Subcutaneous abdominal adipose tissue (tissue), 5 donors: ENCODE measurements at regions not wholly inside any gene's neighbourhood (a gene's known extent, or its start where the extent isn't known, plus 50 kb on each side); places are given as distances from the start of the nearest gene placed in this dataset.

Experiments
- H3K27ac ChIP-seq: one replicate; pipeline ENCODE4 v1.7.0; 2013; ENCODE audit warnings: low read depth, mild to moderate bottlenecking, inconsistent platforms, low read length, moderate library complexity
- H3K27me3 ChIP-seq, 5 donors: one replicate each; pipeline ENCODE4 v1.7.0; 2013; ENCODE audit warnings: low read length in 5 of 5, inconsistent platforms in 1 of 5; ENCODE audit not compliant: control insufficient read depth in 5 of 5, insufficient read depth in 4 of 5
- H3K36me3 ChIP-seq, 5 donors: one replicate each; pipeline ENCODE4 v1.7.0; 2013; ENCODE audit warnings: low read length in 5 of 5; ENCODE audit not compliant: control insufficient read depth in 5 of 5, insufficient read depth in 5 of 5
- H3K4me1 ChIP-seq, 5 donors: one replicate each; pipeline ENCODE4 v1.7.0; 2013; ENCODE audit warnings: low read length in 5 of 5, mild to moderate bottlenecking in 3 of 5, moderate library complexity in 1 of 5; ENCODE audit not compliant: control insufficient read depth in 5 of 5, insufficient read depth in 5 of 5
- H3K4me3 ChIP-seq, 5 donors: one replicate each; pipeline ENCODE4 v1.7.0; 2013; ENCODE audit warnings: low read length in 5 of 5, low read depth in 1 of 5
- H3K9ac ChIP-seq, 5 donors: one replicate each; pipeline ENCODE4 v1.7.0; 2013; ENCODE audit warnings: low read length in 5 of 5, mild to moderate bottlenecking in 4 of 5, moderate library complexity in 3 of 5
- H3K9me3 ChIP-seq, 5 donors: one replicate each; pipeline ENCODE4 v1.7.0; 2013; ENCODE audit warnings: low read length in 5 of 5; ENCODE audit not compliant: control insufficient read depth in 5 of 5
- donor health status: healthy.
- donor health status: healthy.
- donor health status: healthy.
- donor health status: healthy.
- donor health status: healthy.

DNA sequence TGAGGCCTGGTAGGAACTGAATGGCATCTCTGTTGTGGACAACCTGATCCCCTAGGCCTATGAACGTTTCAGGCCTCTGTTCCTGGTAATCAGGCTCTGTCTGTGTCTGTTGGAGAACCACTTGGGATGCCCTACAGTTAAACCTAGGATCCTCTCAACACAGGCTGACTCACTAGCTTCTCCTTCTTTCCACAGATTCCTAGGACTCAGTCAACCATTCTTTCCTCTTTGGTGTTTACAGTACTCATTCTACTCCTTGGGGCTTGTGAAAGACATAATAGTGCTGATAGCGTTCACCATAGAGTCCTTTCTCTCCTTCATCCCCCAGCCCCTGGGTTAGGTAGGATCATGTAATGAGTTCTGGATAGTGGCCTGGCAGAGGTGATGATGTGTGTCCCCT lies 544.3 kb downstream of the METTL4 start:
- no peak overlapping the region for H3K4me3 ChIP-seq
- no peaks in the 10 kb centered on the region for H3K4me1 ChIP-seq
- H3K36me3 ChIP-seq = no peaks in the 10 kb centered on the region
- H3K27me3 ChIP-seq = no peaks in the 10 kb centered on the region
- H3K9ac ChIP-seq = no peak overlapping the region
- H3K27ac ChIP-seq = no peak overlapping the region
- H3K9me3 ChIP-seq = no peaks in the 10 kb centered on the region

DNA sequence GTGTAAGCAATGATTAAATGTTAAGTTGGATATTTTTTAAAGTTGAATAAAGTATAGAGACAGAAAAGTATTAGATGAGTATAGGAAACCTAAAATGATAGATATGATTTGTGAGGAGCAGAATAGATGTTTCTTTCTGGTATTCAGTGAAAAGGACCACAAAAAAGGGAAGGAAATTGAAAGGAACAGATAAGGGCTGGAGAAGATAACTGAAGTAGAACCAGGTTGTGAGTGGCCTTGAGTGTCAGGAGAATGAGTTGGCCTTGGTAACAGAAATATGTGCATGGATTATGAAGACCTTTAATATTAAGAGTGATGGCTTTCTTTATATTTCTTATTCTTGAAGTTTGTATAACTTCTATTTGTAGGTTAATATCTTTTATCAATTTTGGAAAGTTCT lies 543.5 kb downstream of the METTL4 start:
- no peaks in the 10 kb centered on the region for H3K4me1 ChIP-seq
- no peak overlapping the region for H3K4me3 ChIP-seq
- no peaks in the 10 kb centered on the region for H3K27me3 ChIP-seq
- no peaks in the 10 kb centered on the region for H3K9me3 ChIP-seq
- H3K9ac ChIP-seq = no peak overlapping the region
- no peaks in the 10 kb centered on the region for H3K36me3 ChIP-seq
- H3K27ac ChIP-seq = no peak overlapping the region

DNA sequence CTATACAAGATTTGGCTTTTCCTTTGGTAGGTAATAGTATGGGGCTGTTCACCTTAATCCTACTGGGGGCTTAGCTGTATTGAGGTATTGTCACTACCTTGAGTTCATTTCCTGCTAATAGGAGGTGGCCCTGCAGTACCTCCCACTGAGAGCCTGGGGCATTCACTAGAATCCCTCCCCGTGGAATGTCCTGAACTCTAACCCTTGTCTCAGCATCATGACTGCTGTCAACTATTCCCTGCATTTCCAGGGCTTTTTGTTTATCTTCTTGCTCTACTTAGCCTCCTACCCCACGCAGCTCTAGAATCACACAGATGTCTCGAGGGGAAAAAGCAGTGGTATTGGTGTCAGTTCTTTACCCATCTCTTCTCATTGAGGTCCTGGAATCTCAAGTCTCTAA lies 542.3 kb downstream of the METTL4 start:
- Histone ChIP-seq H3K36me3 (no peaks in the 10 kb centered on the region), H3K27ac (no peak overlapping the region), H3K9me3 (no peaks in the 10 kb centered on the region), H3K9ac (no peak overlapping the region), H3K4me3 (no peak overlapping the region), H3K4me1 (no peaks in the 10 kb centered on the region), H3K27me3 (no peaks in the 10 kb centered on the region)

DNA sequence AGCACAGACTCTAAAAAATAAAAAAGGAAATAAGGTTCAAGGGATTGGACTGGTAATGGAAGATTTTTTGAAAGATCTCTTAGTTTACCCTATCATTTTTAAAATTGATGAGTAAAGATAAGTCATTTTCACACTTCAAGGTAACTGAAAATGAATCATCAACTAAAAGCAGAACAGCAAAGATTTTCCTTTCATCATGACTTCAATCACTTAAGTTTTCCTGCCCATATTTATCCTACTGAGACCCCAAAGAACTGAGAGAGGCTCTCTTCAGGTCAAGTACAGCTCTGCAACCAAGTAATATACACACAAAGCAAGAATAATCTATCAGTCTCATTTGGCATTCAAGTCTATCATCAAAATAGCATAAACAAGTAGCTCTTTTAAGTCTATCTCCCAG lies 540.7 kb downstream of the METTL4 start:
- H3K4me1 ChIP-seq = no peaks in the 10 kb centered on the region
- no peaks in the 10 kb centered on the region for H3K9me3 ChIP-seq
- no peak overlapping the region for H3K4me3 ChIP-seq
- H3K27me3 ChIP-seq = no peaks in the 10 kb centered on the region
- no peak overlapping the region for H3K9ac ChIP-seq
- no peak overlapping the region for H3K27ac ChIP-seq
- H3K36me3 ChIP-seq = no peaks in the 10 kb centered on the region

DNA sequence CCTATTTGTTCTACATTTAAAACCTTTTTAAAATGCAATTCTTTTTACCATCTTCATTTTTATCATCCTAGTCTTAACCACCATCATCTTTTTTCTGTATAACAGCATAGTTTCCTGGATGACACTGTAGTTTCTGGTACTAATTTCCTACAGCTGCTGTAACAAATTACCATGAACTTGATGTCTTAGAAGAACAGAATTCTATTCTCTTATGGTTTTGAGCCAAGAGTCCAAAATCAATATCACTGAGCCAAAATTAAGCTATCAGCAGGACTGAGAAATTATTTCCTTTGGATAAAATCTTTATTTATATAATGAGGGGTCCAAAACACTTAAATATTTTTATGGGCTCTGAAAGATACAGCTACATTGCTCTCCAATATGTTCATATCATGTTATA lies 539.3 kb downstream of the METTL4 start:
- H3K9me3 ChIP-seq = no peaks in the 10 kb centered on the region
- no peak overlapping the region for H3K9ac ChIP-seq
- no peaks in the 10 kb centered on the region for H3K27me3 ChIP-seq
- H3K4me1 ChIP-seq = no peaks in the 10 kb centered on the region
- no peak overlapping the region for H3K4me3 ChIP-seq
- no peak overlapping the region for H3K27ac ChIP-seq
- no peaks in the 10 kb centered on the region for H3K36me3 ChIP-seq

DNA sequence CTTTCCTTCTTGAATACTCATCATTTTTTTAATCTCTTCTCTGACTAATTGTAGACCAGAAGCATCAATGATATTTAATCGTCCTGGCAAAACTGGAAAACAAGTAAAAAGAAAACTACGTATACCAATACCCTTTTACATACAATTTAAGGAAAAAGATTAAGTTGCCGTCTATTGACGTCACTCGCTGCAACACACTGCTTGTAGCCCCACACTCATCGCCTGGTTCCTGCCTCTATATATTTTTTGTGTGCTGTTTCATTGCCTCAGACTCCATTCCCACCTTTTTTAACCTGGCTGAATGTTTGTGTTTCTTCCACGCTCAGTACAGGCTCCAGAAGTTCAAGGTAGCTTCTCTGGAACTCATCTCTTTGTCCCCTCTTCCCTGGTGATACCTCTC lies 536.2 kb downstream of the METTL4 start:
- Histone ChIP-seq H3K27me3 (no peaks in the 10 kb centered on the region), H3K36me3 (no peaks in the 10 kb centered on the region), H3K27ac (no peak overlapping the region), H3K4me3 (no peak overlapping the region), H3K9me3 (peaks cover 0 to 4% (median 0%) of the 10 kb centered on the region in 5 donors), H3K4me1 (no peaks in the 10 kb centered on the region), H3K9ac (no peak overlapping the region)

DNA sequence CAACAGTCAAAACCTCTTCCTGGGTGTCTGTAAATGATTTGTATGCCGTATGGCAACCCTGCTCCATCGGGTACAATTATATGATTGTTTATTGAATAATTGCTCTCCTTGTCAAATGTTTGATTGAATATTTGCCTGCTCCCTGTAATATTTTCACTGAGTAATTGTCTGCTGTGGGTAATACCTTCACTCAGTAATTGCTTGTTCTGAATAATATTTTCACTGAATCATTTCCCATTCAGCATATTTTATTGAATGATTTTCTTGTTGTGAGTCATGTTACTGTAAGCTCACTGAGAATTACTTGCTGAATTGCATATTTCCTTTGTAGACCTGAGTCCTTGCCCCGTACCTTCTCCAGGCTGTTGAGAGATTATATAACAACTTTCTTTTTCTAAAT lies 535.2 kb downstream of the METTL4 start:
- H3K4me1 ChIP-seq = no peaks in the 10 kb centered on the region
- no peak overlapping the region for H3K27ac ChIP-seq
- H3K27me3 ChIP-seq = no peaks in the 10 kb centered on the region
- H3K4me3 ChIP-seq = no peak overlapping the region
- peaks cover 0 to 6% (median 0%) of the 10 kb centered on the region in 5 donors for H3K9me3 ChIP-seq
- no peak overlapping the region for H3K9ac ChIP-seq
- H3K36me3 ChIP-seq = no peaks in the 10 kb centered on the region

DNA sequence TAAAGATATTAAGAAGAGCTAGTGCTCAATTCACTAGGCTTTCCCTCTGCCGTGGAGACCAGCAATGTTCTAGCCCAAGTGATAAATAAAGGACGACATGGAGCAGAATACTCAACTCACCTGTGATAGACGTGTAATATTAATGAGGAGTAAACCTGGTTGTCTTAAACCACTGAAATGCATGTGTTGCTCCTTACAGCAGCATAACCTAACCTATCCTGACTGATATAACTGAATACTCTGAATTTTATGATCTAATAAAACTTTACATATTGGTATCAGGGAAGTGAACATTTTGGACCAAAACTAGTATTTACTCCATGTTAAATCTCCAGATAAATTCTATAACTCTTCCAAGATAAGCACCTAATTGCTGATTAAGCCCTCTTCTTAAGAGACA lies 531.0 kb downstream of the METTL4 start:
- Histone ChIP-seq H3K27me3 (no peaks in the 10 kb centered on the region), H3K9ac (no peak overlapping the region), H3K4me1 (peaks cover 0 to 3% (median 0%) of the 10 kb centered on the region in 5 donors), H3K9me3 (peaks cover 0 to 6% (median 3%) of the 10 kb centered on the region in 5 donors), H3K27ac (no peak overlapping the region), H3K4me3 (no peak overlapping the region), H3K36me3 (no peaks in the 10 kb centered on the region)

DNA sequence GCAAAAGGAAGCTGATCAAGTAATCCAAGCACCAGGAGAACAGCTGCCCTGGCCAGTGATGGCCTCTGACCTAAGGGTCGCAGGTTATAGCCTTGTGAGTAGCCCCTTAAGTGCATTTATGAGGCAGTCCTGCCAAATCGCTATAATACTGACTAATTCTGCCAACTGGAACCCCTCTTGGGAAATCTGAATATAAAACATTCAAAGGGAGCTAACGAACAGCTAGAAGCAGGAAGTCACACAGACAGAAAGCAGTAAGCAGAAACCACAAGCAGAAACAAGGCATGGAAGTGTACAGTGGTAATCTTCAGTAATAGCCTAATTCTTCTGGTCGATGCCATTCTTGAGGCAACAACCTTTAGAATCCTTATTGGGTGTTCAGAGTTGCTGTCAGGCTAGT lies 521.3 kb downstream of the METTL4 start:
- no peak overlapping the region for H3K4me3 ChIP-seq
- H3K27me3 ChIP-seq = no peaks in the 10 kb centered on the region
- peaks cover 0 to 11% (median 5%) of the 10 kb centered on the region in 5 donors for H3K9me3 ChIP-seq
- no peaks in the 10 kb centered on the region for H3K36me3 ChIP-seq
- no peak overlapping the region for H3K27ac ChIP-seq
- H3K4me1 ChIP-seq = no peaks in the 10 kb centered on the region
- no peak overlapping the region for H3K9ac ChIP-seq

DNA sequence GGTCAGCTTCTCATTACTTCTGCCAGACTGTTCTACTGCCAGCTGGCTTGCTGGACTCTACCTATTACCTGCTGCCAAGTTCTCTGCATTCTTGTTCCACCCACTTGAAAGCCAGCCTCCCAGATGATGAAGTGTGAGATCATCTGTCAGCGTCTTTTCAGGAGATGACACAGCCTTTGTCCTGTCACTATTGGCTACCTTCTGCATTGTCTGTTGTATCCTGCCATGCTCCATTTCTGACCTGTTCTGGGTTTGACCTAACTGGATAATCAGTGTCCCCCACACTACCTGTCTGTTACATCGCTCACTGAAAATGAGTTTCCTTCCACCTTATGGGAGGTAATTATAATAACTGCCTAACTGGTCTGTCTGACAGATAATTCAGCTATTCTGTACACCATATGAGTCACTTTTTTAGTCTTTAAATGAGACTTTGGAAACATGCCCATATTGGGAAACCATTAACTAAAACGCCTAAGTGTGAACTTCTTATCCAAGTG lies 520.6 kb downstream of the METTL4 start:
- Histone ChIP-seq H3K4me3 (no peak overlapping the region), H3K27ac (no peak overlapping the region), H3K36me3 (no peaks in the 10 kb centered on the region), H3K9me3 (peaks cover 0 to 7% (median 5%) of the 10 kb centered on the region in 5 donors), H3K27me3 (no peaks in the 10 kb centered on the region), H3K9ac (no peak overlapping the region), H3K4me1 (no peaks in the 10 kb centered on the region)
